Central memory CD8-positive, alpha-beta T cell (primary cell): ENCODE measurements at regions not wholly inside any gene's neighbourhood (a gene's known extent, or its start where the extent isn't known, plus 50 kb on each side); places are given as distances from the start of the nearest gene placed in this dataset.

Experiments
- ATAC-seq: fragments of 150-1000 bp; cut with Tn5 transposase; replicated peaks from 2 replicates; pipeline ENCODE4 v1.10.0; 2022; ENCODE audit warnings: mild to moderate bottlenecking, moderate FRiP score, moderate number of reproducible peaks; ENCODE audit not compliant: poor library complexity, severe bottlenecking; ENCODE audit errors: extremely low read depth
- DNase-seq, 2 donors: peaks; one replicate each; pipeline ENCODE4 v3.0.0; 2021; ENCODE audit warnings: low spot score in 2 of 2
- H3K27ac Mint-ChIP-seq: one replicate; pipeline ENCODE4 v1.8.0; 2022; ENCODE audit warnings: low read depth, mild to moderate bottlenecking, moderate library complexity, mixed read lengths
- H3K27me3 Mint-ChIP-seq: one replicate; pipeline ENCODE4 v1.8.0; 2022; ENCODE audit warnings: mixed read lengths
- H3K36me3 Mint-ChIP-seq: one replicate; pipeline ENCODE4 v1.8.0; 2022; ENCODE audit warnings: mild to moderate bottlenecking, moderate library complexity, mixed read lengths; ENCODE audit not compliant: insufficient read depth
- H3K4me1 Mint-ChIP-seq: one replicate; pipeline ENCODE4 v1.8.0; 2022; ENCODE audit warnings: mixed read lengths
- H3K4me3 Mint-ChIP-seq: one replicate; pipeline ENCODE4 v1.8.0; 2022; ENCODE audit warnings: mild to moderate bottlenecking, moderate library complexity, mixed read lengths
- H3K9me3 Mint-ChIP-seq: one replicate; pipeline ENCODE4 v1.8.0; 2022; ENCODE audit warnings: mixed read lengths

GRCh38 chr2:21484643-21485042, 360.9 kb downstream of the TDRD15 start:
- Mint-ChIP-seq H3K4me3 (no peak overlapping the region), H3K36me3 (no peaks in the 10 kb centered on the region), H3K27ac (no peak overlapping the region), H3K4me1 (no peaks in the 10 kb centered on the region), H3K9me3 (peaks cover 27% of the 10 kb centered on the region), H3K27me3 (no peaks in the 10 kb centered on the region)
- DNase-seq, result no peak
- ATAC-seq, result no peak

GRCh38 chr2:21486445-21486844, 362.7 kb downstream of the TDRD15 start:
- ATAC-seq, result no peak
- Mint-ChIP-seq H3K4me1 (no peaks in the 10 kb centered on the region), H3K27me3 (no peaks in the 10 kb centered on the region), H3K9me3 (peaks cover 27% of the 10 kb centered on the region), H3K4me3 (no peak overlapping the region), H3K36me3 (no peaks in the 10 kb centered on the region), H3K27ac (no peak overlapping the region)
- DNase-seq, result no peak

GRCh38 chr2:21489080-21489479, 365.3 kb downstream of the TDRD15 start:
- DNase-seq (no peak), ATAC-seq (no peak)
- no peaks in the 10 kb centered on the region for H3K36me3 Mint-ChIP-seq
- H3K27ac Mint-ChIP-seq, result no peak overlapping the region
- no peaks in the 10 kb centered on the region for H3K27me3 Mint-ChIP-seq
- no peaks in the 10 kb centered on the region for H3K4me1 Mint-ChIP-seq
- no peak overlapping the region for H3K4me3 Mint-ChIP-seq
- H3K9me3 Mint-ChIP-seq, result peaks cover 33% of the 10 kb centered on the region

GRCh38 chr2:21498016-21498415, 374.2 kb downstream of the TDRD15 start:
- ATAC-seq, result no peak
- Mint-ChIP-seq H3K27me3 (no peaks in the 10 kb centered on the region), H3K9me3 (peaks cover 33% of the 10 kb centered on the region), H3K27ac (no peak overlapping the region), H3K36me3 (no peaks in the 10 kb centered on the region), H3K4me3 (no peak overlapping the region), H3K4me1 (no peaks in the 10 kb centered on the region)
- DNase-seq, result no peak

GRCh38 chr2:21500401-21500945, 376.7 kb downstream of the TDRD15 start:
- H3K36me3 Mint-ChIP-seq, result no peaks in the 10 kb centered on the region
- no peaks in the 10 kb centered on the region for H3K27me3 Mint-ChIP-seq
- H3K4me3 Mint-ChIP-seq, result no peak overlapping the region
- ATAC-seq (no peak), DNase-seq (no peak)
- H3K4me1 Mint-ChIP-seq, result no peaks in the 10 kb centered on the region
- H3K27ac Mint-ChIP-seq, result no peak overlapping the region
- peaks cover 31% of the 10 kb centered on the region for H3K9me3 Mint-ChIP-seq

GRCh38 chr2:21501376-21502027, 377.7 kb downstream of the TDRD15 start:
- DNase-seq (no peak), ATAC-seq (no peak)
- H3K9me3 Mint-ChIP-seq, result peaks cover 31% of the 10 kb centered on the region
- H3K27ac Mint-ChIP-seq, result no peak overlapping the region
- no peaks in the 10 kb centered on the region for H3K4me1 Mint-ChIP-seq
- no peak overlapping the region for H3K4me3 Mint-ChIP-seq
- no peaks in the 10 kb centered on the region for H3K27me3 Mint-ChIP-seq
- H3K36me3 Mint-ChIP-seq, result no peaks in the 10 kb centered on the region

GRCh38 chr2:21515903-21516302, 392.1 kb downstream of the TDRD15 start:
- H3K27ac Mint-ChIP-seq, result no peak overlapping the region
- ATAC-seq (no peak), DNase-seq (no peak)
- peaks cover 6% of the 10 kb centered on the region for H3K9me3 Mint-ChIP-seq
- no peaks in the 10 kb centered on the region for H3K4me1 Mint-ChIP-seq
- H3K27me3 Mint-ChIP-seq, result no peaks in the 10 kb centered on the region
- no peaks in the 10 kb centered on the region for H3K36me3 Mint-ChIP-seq
- no peak overlapping the region for H3K4me3 Mint-ChIP-seq

GRCh38 chr2:21519412-21519811, 395.6 kb downstream of the TDRD15 start:
- no peak overlapping the region for H3K4me3 Mint-ChIP-seq
- H3K4me1 Mint-ChIP-seq, result no peaks in the 10 kb centered on the region
- H3K9me3 Mint-ChIP-seq, result peaks cover 11% of the 10 kb centered on the region
- no peaks in the 10 kb centered on the region for H3K36me3 Mint-ChIP-seq
- no peaks in the 10 kb centered on the region for H3K27me3 Mint-ChIP-seq
- ATAC-seq (no peak), DNase-seq (no peak)
- no peak overlapping the region for H3K27ac Mint-ChIP-seq

GRCh38 chr2:21519821-21520220, 396.1 kb downstream of the TDRD15 start:
- no peak for DNase-seq
- H3K4me3 Mint-ChIP-seq, result no peak overlapping the region
- ATAC-seq, result no peak
- no peak overlapping the region for H3K27ac Mint-ChIP-seq
- H3K36me3 Mint-ChIP-seq, result no peaks in the 10 kb centered on the region
- no peaks in the 10 kb centered on the region for H3K4me1 Mint-ChIP-seq
- H3K9me3 Mint-ChIP-seq, result peaks cover 15% of the 10 kb centered on the region
- H3K27me3 Mint-ChIP-seq, result no peaks in the 10 kb centered on the region

GRCh38 chr2:21535826-21536225, 412.1 kb downstream of the TDRD15 start:
- no peak overlapping the region for H3K27ac Mint-ChIP-seq
- H3K4me1 Mint-ChIP-seq, result no peaks in the 10 kb centered on the region
- DNase-seq, result no peak
- no peak for ATAC-seq
- peaks cover 25% of the 10 kb centered on the region for H3K9me3 Mint-ChIP-seq
- H3K4me3 Mint-ChIP-seq, result no peak overlapping the region
- H3K36me3 Mint-ChIP-seq, result peaks cover 2% of the 10 kb centered on the region
- no peaks in the 10 kb centered on the region for H3K27me3 Mint-ChIP-seq

- Mint-ChIP-seq H3K9me3 (peaks cover 20% of the 10 kb centered on the region), H3K4me3 (no peak overlapping the region), H3K27me3 (no peaks in the 10 kb centered on the region), H3K27ac (no peak overlapping the region), H3K4me1 (no peaks in the 10 kb centered on the region), H3K36me3 (no peaks in the 10 kb centered on the region)
- no peak for DNase-seq
- no peak for ATAC-seq
Observed at GRCh38 chr2:21539685-21540084, 415.9 kb downstream of the TDRD15 start.

- no peak overlapping the region for H3K27ac Mint-ChIP-seq
- DNase-seq (no peak), ATAC-seq (no peak)
- H3K4me3 Mint-ChIP-seq, result no peak overlapping the region
- H3K36me3 Mint-ChIP-seq, result no peaks in the 10 kb centered on the region
- no peaks in the 10 kb centered on the region for H3K27me3 Mint-ChIP-seq
- H3K4me1 Mint-ChIP-seq, result no peaks in the 10 kb centered on the region
- peaks cover 6% of the 10 kb centered on the region for H3K9me3 Mint-ChIP-seq
Observed at GRCh38 chr2:21543630-21544029, 419.9 kb downstream of the TDRD15 start.

GRCh38 chr2:21544392-21544791, 420.6 kb downstream of the TDRD15 start:
- Mint-ChIP-seq H3K9me3 (peaks cover 10% of the 10 kb centered on the region), H3K27me3 (no peaks in the 10 kb centered on the region), H3K4me3 (no peak overlapping the region), H3K4me1 (no peaks in the 10 kb centered on the region), H3K27ac (no peak overlapping the region), H3K36me3 (no peaks in the 10 kb centered on the region)
- DNase-seq (no peak), ATAC-seq (no peak)
